ENCODE measurements at regions not wholly inside any gene's neighbourhood (a gene's known extent, or its start where the extent isn't known, plus 50 kb on each side); places are given as distances from the start of the nearest gene placed in this dataset.

- TF ChIP-seq, protein P1, sequence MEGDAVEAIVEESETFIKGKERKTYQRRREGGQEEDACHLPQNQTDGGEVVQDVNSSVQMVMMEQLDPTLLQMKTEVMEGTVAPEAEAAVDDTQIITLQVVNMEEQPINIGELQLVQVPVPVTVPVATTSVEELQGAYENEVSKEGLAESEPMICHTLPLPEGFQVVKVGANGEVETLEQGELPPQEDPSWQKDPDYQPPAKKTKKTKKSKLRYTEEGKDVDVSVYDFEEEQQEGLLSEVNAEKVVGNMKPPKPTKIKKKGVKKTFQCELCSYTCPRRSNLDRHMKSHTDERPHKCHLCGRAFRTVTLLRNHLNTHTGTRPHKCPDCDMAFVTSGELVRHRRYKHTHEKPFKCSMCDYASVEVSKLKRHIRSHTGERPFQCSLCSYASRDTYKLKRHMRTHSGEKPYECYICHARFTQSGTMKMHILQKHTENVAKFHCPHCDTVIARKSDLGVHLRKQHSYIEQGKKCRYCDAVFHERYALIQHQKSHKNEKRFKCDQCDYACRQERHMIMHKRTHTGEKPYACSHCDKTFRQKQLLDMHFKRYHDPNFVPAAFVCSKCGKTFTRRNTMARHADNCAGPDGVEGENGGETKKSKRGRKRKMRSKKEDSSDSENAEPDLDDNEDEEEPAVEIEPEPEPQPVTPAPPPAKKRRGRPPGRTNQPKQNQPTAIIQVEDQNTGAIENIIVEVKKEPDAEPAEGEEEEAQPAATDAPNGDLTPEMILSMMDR (IDR thresholded peaks at IDR 0.05; ENCODE audit: low read depth, low read length) = no peak
- no peak for DNase-seq (ENCODE audit: extremely low read depth, low read depth)
Measured at GRCh38 chr1:47638713-47639112, 200.9 kb downstream of the FOXD2 start.

DNA sequence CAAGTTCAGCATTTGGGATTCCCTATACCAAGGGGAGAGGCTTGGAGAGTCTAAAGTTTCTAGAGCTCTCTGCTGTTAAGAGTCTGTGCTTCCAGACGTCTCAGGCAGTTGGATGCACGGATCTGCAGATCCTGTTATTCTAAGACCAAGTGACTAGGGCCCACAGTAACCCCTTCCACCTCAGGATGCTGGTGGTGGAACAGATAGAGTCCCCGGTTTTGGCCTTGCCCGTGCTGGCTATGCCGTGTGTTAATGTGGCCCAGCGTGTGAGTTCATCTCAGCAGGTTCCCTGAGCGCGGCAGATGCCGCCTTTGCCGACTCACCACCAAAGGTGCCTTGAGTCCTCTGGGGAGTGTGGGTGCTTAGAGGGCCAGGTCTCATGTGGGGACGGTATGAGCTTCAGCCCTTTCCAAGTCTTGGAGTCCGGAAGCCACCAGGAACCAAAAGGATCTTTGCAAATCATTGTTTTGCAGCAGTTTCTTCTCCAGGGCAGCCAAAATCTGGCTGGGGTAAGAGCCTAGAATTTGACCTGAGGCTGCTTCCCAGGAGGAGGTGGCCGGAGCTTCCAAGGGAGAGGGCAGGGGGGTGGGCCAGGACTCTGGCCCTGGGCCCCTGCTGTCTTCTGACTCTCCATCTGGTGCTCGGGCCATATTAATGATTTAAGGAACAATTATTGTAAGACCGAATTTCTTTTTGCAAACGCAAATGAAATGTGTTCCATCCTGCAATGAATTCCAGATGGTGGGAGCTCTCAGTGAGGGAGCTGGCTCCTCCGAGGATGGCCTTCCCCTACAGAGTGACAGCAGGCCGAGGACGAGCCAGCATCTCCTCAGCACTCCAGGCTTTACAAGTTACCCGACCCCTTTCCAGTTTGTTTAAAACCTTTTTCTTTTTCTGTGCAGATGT, 205.7 kb downstream of the FOXD2 start:
- DNase-seq (ENCODE audit: extremely low read depth, low read depth) = no peak
- TF ChIP-seq, protein P1 (IDR thresholded peaks at IDR 0.05; ENCODE audit: low read depth, low read length) = no peak

GRCh38 chr1:47644212-47644573, 206.3 kb downstream of the FOXD2 start:
- DNase-seq (ENCODE audit: extremely low read depth, low read depth) = no peak
- TF ChIP-seq, protein P1 (IDR thresholded peaks at IDR 0.05; ENCODE audit: low read depth, low read length) = no peak

- TF ChIP-seq, protein P1 (IDR thresholded peaks at IDR 0.05; ENCODE audit: low read depth, low read length) = no peak
- DNase-seq (ENCODE audit: extremely low read depth, low read depth) = no peak
Measured at GRCh38 chr1:47645151-47645550, 207.3 kb downstream of the FOXD2 start.

DNA sequence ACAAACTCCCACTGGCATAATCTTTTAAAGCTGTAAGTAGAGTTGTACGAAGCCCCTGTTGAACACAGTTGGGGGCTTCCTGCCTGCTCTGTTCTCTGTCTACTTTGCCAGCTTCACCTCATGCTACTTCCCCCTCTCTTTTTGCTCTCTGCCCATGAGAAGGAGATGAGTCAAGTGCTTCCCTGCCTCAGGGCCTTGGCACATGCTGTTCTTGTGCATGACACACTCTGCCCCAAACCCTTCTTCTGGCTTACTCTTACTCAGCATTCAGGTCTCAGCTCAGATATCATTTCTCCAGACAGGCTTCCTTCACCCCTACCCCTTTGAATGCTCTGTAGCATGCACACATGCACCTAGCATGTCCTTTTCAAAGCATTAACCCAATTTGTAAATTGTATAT, 208.8 kb downstream of the FOXD2 start:
- TF ChIP-seq, protein P1 (IDR thresholded peaks at IDR 0.05; ENCODE audit: low read depth, low read length) = no peak
- no peak for DNase-seq (ENCODE audit: extremely low read depth, low read depth)

- TF ChIP-seq, protein P1 (IDR thresholded peaks at IDR 0.05; ENCODE audit: low read depth, low read length) = no peak
- DNase-seq (ENCODE audit: extremely low read depth, low read depth) = no peak
Measured at GRCh38 chr1:47647327-47647845, 209.5 kb downstream of the FOXD2 start.

GRCh38 chr1:47650205-47650604, 212.4 kb downstream of the FOXD2 start:
- peak; percentile 18 for DNase-seq (ENCODE audit: extremely low read depth, low read depth)
- TF ChIP-seq, protein P1 (IDR thresholded peaks at IDR 0.05; ENCODE audit: low read depth, low read length) = no peak

All from AG09319 (cell line).